Lung (tissue), 11 donors: ENCODE measurements at regions not wholly inside any gene's neighbourhood (a gene's known extent, or its start where the extent isn't known, plus 50 kb on each side); places are given as distances from the start of the nearest gene placed in this dataset.
A peak's percentile ranks its signal among the peaks of the same experiment; 100 is the strongest.

Experiments used
- ATAC-seq: fragments of 200-7000 bp; cut with Tn5 transposase; one replicate; pipeline ENCODE4 v1.9.1; 2020; ENCODE audit warnings: moderate number of reproducible peaks; ENCODE audit not compliant: insufficient read depth, low FRiP score
- DNase-seq, 3 donors: peaks; one replicate each; pipeline ENCODE4 v3.0.0-alpha.2; 2013 to 2017
- H3K27ac ChIP-seq, 2 donors: one replicate each; pipeline ENCODE4 v1.5.1; 2013; ENCODE audit warnings: mild to moderate bottlenecking in 2 of 2, moderate library complexity in 2 of 2, control low read depth in 1 of 2, inconsistent platforms in 1 of 2, low read depth in 1 of 2, low read length in 1 of 2
- H3K27me3 ChIP-seq, 3 donors: one replicate each; pipeline ENCODE4 v1.5.1; 2013; ENCODE audit warnings: low read length in 2 of 3; ENCODE audit not compliant: control insufficient read depth in 3 of 3, insufficient read depth in 3 of 3
- H3K36me3 ChIP-seq, 4 donors: one replicate each; pipeline ENCODE4 v1.5.1; 2013; ENCODE audit warnings: low read length in 4 of 4, mild to moderate bottlenecking in 1 of 4, moderate library complexity in 1 of 4; ENCODE audit not compliant: control insufficient read depth in 4 of 4, insufficient read depth in 4 of 4
- H3K4me1 ChIP-seq, 5 donors: one replicate each; pipeline ENCODE4 v1.5.1; 2013; ENCODE audit warnings: low read length in 5 of 5, mild to moderate bottlenecking in 2 of 5, moderate library complexity in 1 of 5; ENCODE audit not compliant: control insufficient read depth in 5 of 5, insufficient read depth in 5 of 5
- H3K4me3 ChIP-seq: one replicate; pipeline ENCODE4 v1.5.1; 2013; ENCODE audit warnings: mild to moderate bottlenecking, control low read depth, moderate library complexity
- H3K9ac ChIP-seq, 2 donors: one replicate each; pipeline ENCODE4 v1.5.1; 2013; ENCODE audit warnings: low read length in 2 of 2, control low read depth in 1 of 2; ENCODE audit not compliant: insufficient read depth in 1 of 2
- H3K9me3 ChIP-seq, 4 donors: one replicate each; pipeline ENCODE4 v1.5.1; 2013; ENCODE audit warnings: low read length in 3 of 4, mild to moderate bottlenecking in 1 of 4, moderate library complexity in 1 of 4; ENCODE audit not compliant: control insufficient read depth in 4 of 4, insufficient read depth in 3 of 4
- CTCF ChIP-seq: IDR thresholded peaks from 2 replicates; pipeline ENCODE4 v1.5.1; 2012; ENCODE audit warnings: mild to moderate bottlenecking; ENCODE audit errors: control extremely low read depth, extremely low read depth
- WGBS, 2 donors: extraction: QIAGEN DNeasy Blood & Tissue Kit; methylation state at CpG; one replicate each; pipeline ENCODE4 v1.1.7; 2013; 5-methylcytosine and 5-hydroxymethylcytosine counted together
- donor health status: control.
- donor health status: control.
- donor health status: Bipolar disorder and iron deficiency.
- donor health status: healthy.
- donor health status: DM: yes; HTN: yes; CAD: no.

- Histone ChIP-seq H3K4me3 (no peak overlapping the region), H3K36me3 (no peaks in the 10 kb centered on the region), H3K9ac (no peak overlapping the region), H3K4me1 (peaks cover 0 to 6% (median 0%) of the 10 kb centered on the region in 5 donors), H3K27ac (no peak overlapping the region), H3K9me3 (peaks cover 0 to 11% (median 5%) of the 10 kb centered on the region in 4 donors), H3K27me3 (no peaks in the 10 kb centered on the region)
- ATAC-seq, result no peak
- 59 to 80% methylated on average over 2 of the region's 2 CpGs for WGBS, 2 donors
- peak in 1 of 3 donors; percentile 60 for DNase-seq
- no peak for TF ChIP-seq CTCF
Observed at GRCh38 chr2:144989579-144990270, 469.8 kb upstream of the ZEB2 start.

GRCh38 chr2:144988591-144988990 is 468.7 kb upstream of the ZEB2 start:
- H3K27ac ChIP-seq, result no peak overlapping the region
- H3K36me3 ChIP-seq, result no peaks in the 10 kb centered on the region
- H3K9ac ChIP-seq, result no peak overlapping the region
- ATAC-seq (no peak), DNase-seq (no peak)
- no peaks in the 10 kb centered on the region for H3K4me1 ChIP-seq
- peaks cover 0 to 11% (median 5%) of the 10 kb centered on the region in 4 donors for H3K9me3 ChIP-seq
- no peak overlapping the region for H3K4me3 ChIP-seq
- no peaks in the 10 kb centered on the region for H3K27me3 ChIP-seq
- no peak for TF ChIP-seq CTCF

- no peak overlapping the region for H3K27ac ChIP-seq
- peaks cover 0 to 11% (median 5%) of the 10 kb centered on the region in 4 donors for H3K9me3 ChIP-seq
- no peak overlapping the region for H3K9ac ChIP-seq
- ATAC-seq (no peak), DNase-seq (no peak)
- no peaks in the 10 kb centered on the region for H3K4me1 ChIP-seq
- WGBS, 2 donors, result 93 to 95% methylated on average over 2 of the region's 2 CpGs
- no peaks in the 10 kb centered on the region for H3K27me3 ChIP-seq
- no peak overlapping the region for H3K4me3 ChIP-seq
- H3K36me3 ChIP-seq, result no peaks in the 10 kb centered on the region
- TF ChIP-seq CTCF, result no peak
Observed at GRCh38 chr2:144986691-144987090, 466.8 kb upstream of the ZEB2 start.

- H3K27me3 ChIP-seq, result no peaks in the 10 kb centered on the region
- TF ChIP-seq CTCF, result no peak
- no peak overlapping the region for H3K27ac ChIP-seq
- ATAC-seq, result no peak
- H3K36me3 ChIP-seq, result no peaks in the 10 kb centered on the region
- 79 to 85% methylated on average over 1 of the region's 1 CpG for WGBS, 2 donors
- no peaks in the 10 kb centered on the region for H3K4me1 ChIP-seq
- H3K4me3 ChIP-seq, result no peak overlapping the region
- peaks cover 0 to 11% (median 5%) of the 10 kb centered on the region in 4 donors for H3K9me3 ChIP-seq
- DNase-seq, result no peak
- H3K9ac ChIP-seq, result no peak overlapping the region
Observed at GRCh38 chr2:144984038-144984437, 464.1 kb upstream of the ZEB2 start.
